Heart right ventricle (tissue), 16 donors: ENCODE measurements at regions not wholly inside any gene's neighbourhood (a gene's known extent, or its start where the extent isn't known, plus 50 kb on each side); places are given as distances from the start of the nearest gene placed in this dataset.

Experiments
- ATAC-seq, 8 donors: fragments of 200-7000 bp; cut with Tn5 transposase; one replicate each; pipeline ENCODE4 v1.9.1; 2020; ENCODE audit warnings: mild to moderate bottlenecking in 8 of 8, moderate library complexity in 8 of 8, moderate number of reproducible peaks in 1 of 8
- DNase-seq, 2 donors: peaks; one replicate each; pipeline ENCODE4 v3.0.0-alpha.2; 2020
- H3K27ac ChIP-seq, 10 donors: fragments of 200-600 bp; sonication (generic) in 2 of 10; one replicate each; pipeline versions ENCODE4 v1.5.0 to v1.8.0; 2020 to 2022; ENCODE audit warnings: mild to moderate bottlenecking in 3 of 10
- H3K27me3 ChIP-seq, 7 donors: fragments of 200-600 bp; one replicate each; pipeline ENCODE4 v1.8.0; 2021 to 2022; ENCODE audit warnings: mild to moderate bottlenecking in 2 of 7
- H3K36me3 ChIP-seq, 9 donors: fragments of 200-600 bp; sonication (generic) in 1 of 9; one replicate each; pipeline versions ENCODE4 v1.5.0 to v1.8.0; 2020 to 2022; ENCODE audit warnings: mild to moderate bottlenecking in 2 of 9
- H3K4me1 ChIP-seq, 9 donors: fragments of 200-600 bp; sonication (generic) in 1 of 9; one replicate each; pipeline versions ENCODE4 v1.5.0 to v1.8.0; 2020 to 2022; ENCODE audit warnings: mild to moderate bottlenecking in 4 of 9
- H3K4me3 ChIP-seq, 10 donors: fragments of 200-600 bp; sonication (generic) in 2 of 10; one replicate each; pipeline versions ENCODE4 v1.5.0 to v1.8.0; 2020 to 2022; ENCODE audit warnings: mild to moderate bottlenecking in 7 of 10, moderate library complexity in 2 of 10
- H3K9me3 ChIP-seq, 11 donors: fragments of 200-600 bp in 10 of 11; sonication (generic) in 2 of 11; one replicate each; pipeline versions ENCODE4 v1.5.0 to v1.8.0; 2013 to 2022; ENCODE audit warnings: mild to moderate bottlenecking in 2 of 11, control low read depth in 1 of 11, moderate library complexity in 1 of 11
- WGBS, 2 donors: extraction: QIAGEN DNeasy Blood & Tissue Kit; methylation state at CpG; one replicate each; pipeline ENCODE4 v1.1.7; 2013; ENCODE audit warnings: inconsistent platforms in 1 of 2; 5-methylcytosine and 5-hydroxymethylcytosine counted together
- intact Hi-C, 10 donors: fragments of 100-400 bp; cut with DNase I; formaldehyde crosslinking; loops; one replicate each; pipeline versions ENCODE4 v1.11.1 to v1.14.2; 2022
- TF ChIP-seq, protein P1 (sequence below), 9 donors: fragments of 200-600 bp; sonication (generic) in 2 of 9; IDR thresholded peaks; one replicate each; pipeline versions ENCODE4 v1.5.0 to v1.8.0; 2021 to 2022; ENCODE audit warnings: antibody characterized with exemption in 9 of 9, mild to moderate bottlenecking in 5 of 9, moderate library complexity in 1 of 9
- donor health status: Arrhythmogenic right ventricular cardiomyopathy.
- donor health status: ischemic (EF 13 %, LVEDD 7.1; RV severe dilation, severe dysfunction).
- donor health status: healthy with polysubstance abuse.
- donor health status: DM: no; HTN: yes; CAD: no.
- donor health status: DM: no; HTN: no; CAD: no.
- donor health status: ischemic (EF 25% LVEDD 6.9; RV normal size, moderate dysfunction).
- donor health status: ischemic (EF 25% LVEDD 5.7; RV mildly dilated, moderate dysfunction).
- donor health status: healthy.
- donor health status: DM: yes; HTN: yes; CAD: no.
- donor health status: Ischemic cardiomyopathy.
- donor health status: ischemic (EF 35%, LVEDD 5.7; RV mildly dilated, moderate dysfunction).
- donor health status: nonischemic (EF 11% LVEDD 7.7; RV severe dilation, severe dysfunction).
- donor health status: DM: yes; HTN: yes; CAD: no.
- donor health status: PGD.
- donor health status: ischemic (EF 29% LVEDD 5.4; RV normal size, mild dysfunction).
- donor health status: nonischemic (EF 23%, LVEDD 6.1; RV moderate dilation, normal function).

DNA sequence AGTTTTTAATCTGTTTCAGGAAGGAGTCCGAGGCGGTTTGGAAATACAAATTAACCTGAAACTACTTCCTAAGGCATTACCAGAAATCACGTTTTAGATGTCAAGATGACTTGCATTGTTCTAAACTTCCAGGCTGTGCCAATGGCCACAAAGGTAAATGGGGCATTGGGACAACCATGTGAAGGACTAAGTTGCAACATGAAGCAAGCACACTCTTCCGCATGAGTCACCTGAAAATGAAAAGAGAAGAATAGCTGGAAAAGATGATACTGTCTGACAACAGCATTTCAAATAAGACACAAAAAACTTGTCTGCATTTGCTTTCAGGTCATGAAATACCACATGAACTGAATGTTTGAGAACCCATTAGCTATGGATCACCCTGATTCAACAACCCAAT, 262.1 kb downstream of the AHR start:
- H3K27ac ChIP-seq = no peak overlapping the region
- H3K27me3 ChIP-seq = peaks cover 0 to 5% (median 0%) of the 10 kb centered on the region in 7 donors
- H3K4me1 ChIP-seq = peaks cover 0 to 16% (median 15%) of the 10 kb centered on the region in 9 donors
- H3K4me3 ChIP-seq = no peak overlapping the region
- DNase-seq (no peak), ATAC-seq (no peak)
- H3K9me3 ChIP-seq = no peaks in the 10 kb centered on the region
- H3K36me3 ChIP-seq = no peaks in the 10 kb centered on the region
- TF ChIP-seq, protein P1, sequence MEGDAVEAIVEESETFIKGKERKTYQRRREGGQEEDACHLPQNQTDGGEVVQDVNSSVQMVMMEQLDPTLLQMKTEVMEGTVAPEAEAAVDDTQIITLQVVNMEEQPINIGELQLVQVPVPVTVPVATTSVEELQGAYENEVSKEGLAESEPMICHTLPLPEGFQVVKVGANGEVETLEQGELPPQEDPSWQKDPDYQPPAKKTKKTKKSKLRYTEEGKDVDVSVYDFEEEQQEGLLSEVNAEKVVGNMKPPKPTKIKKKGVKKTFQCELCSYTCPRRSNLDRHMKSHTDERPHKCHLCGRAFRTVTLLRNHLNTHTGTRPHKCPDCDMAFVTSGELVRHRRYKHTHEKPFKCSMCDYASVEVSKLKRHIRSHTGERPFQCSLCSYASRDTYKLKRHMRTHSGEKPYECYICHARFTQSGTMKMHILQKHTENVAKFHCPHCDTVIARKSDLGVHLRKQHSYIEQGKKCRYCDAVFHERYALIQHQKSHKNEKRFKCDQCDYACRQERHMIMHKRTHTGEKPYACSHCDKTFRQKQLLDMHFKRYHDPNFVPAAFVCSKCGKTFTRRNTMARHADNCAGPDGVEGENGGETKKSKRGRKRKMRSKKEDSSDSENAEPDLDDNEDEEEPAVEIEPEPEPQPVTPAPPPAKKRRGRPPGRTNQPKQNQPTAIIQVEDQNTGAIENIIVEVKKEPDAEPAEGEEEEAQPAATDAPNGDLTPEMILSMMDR (IDR thresholded peaks at IDR 0.05) = no peak
- 72 to 88% methylated on average over 4 of the region's 4 CpGs for WGBS, 2 donors
- intact Hi-C loops = no loop called here

DNA sequence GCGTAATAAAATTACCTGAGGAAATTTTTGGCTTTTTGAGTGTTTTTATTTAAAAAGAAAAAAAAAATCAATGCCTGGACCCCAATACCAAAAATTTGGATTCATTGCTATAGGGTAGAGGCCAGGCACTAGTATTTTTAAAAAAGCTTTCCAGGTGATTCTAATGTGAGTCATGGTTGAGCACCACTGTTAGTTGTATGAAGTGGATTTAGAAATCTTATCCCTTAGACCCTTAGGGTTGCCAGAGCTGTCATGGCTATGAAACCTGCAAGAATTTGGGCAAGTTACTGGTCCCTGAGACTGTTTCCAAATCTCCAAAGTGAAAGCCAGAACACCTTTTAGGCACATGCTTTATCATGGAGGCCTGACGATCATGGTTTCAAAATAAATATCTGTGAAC, 262.5 kb downstream of the AHR start:
- no peak for ATAC-seq
- H3K9me3 ChIP-seq = no peaks in the 10 kb centered on the region
- no peak overlapping the region for H3K4me3 ChIP-seq
- no peaks in the 10 kb centered on the region for H3K36me3 ChIP-seq
- no peak for DNase-seq
- intact Hi-C loops = no loop called here
- TF ChIP-seq, protein P1 (IDR thresholded peaks at IDR 0.05) = no peak
- peaks cover 0 to 15% (median 13%) of the 10 kb centered on the region in 9 donors for H3K4me1 ChIP-seq
- H3K27me3 ChIP-seq = peaks cover 0 to 5% (median 0%) of the 10 kb centered on the region in 7 donors
- WGBS, 2 donors = 92 to 96% methylated on average over 2 of the region's 2 CpGs
- no peak overlapping the region for H3K27ac ChIP-seq

DNA sequence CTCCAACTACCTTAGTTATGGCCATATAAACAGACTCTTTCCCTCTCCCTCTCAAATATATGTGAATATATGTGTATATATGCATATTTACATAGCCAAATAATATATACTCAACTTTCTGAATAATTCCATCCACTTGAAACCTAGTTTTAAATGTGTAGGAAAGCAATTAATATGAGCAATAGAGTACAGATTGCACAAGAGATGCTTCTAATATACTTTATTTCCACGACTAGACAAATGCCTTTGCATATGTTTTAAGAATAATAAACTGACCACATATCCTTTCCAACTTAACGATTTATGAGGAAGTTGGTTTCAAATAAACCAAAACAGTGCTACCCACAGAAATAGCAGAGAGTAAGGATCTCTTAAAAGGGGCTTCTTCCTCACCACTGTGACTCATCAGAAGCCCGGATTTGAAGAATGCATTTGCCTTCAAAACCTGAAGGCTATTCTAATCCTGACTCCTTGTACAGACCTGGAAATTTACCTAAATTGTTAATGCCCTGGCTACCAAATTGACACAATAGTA, 266.3 kb downstream of the AHR start:
- no peak for ATAC-seq
- TF ChIP-seq, protein P1 (IDR thresholded peaks at IDR 0.05) = no peak
- WGBS, 2 donors = 45 to 59% methylated on average over 3 of the region's 3 CpGs

DNA sequence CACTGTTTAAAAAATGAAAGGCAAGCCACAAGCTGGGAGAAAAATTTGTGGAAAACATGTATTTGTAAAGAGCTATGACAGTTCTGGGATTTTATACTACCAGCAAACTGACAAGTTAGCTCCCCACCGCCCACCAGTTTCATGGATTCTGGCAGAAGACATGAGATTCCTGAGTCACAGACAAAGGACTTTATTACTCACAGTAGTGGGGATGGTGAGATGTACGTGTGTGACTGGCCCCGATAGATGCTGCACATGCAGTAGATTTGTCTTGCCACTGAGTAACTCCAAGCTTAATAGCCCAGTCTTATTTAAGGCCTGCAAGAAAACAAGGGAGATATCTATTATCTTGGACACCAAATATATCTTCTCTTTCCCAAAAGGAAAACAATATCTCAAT, 281.7 kb downstream of the AHR start:
- peaks cover 0 to 29% (median 12%) of the 10 kb centered on the region in 11 donors for H3K9me3 ChIP-seq
- H3K27ac ChIP-seq = no peak overlapping the region
- no peaks in the 10 kb centered on the region for H3K36me3 ChIP-seq
- no peak overlapping the region for H3K4me3 ChIP-seq
- ATAC-seq = peak in 1 of 8 donors; percentile 59
- TF ChIP-seq, protein P1 (IDR thresholded peaks at IDR 0.05) = no peak
- intact Hi-C loops = no loop called here
- 61 to 76% methylated on average over 3 of the region's 3 CpGs for WGBS, 2 donors
- no peaks in the 10 kb centered on the region for H3K4me1 ChIP-seq
- DNase-seq = no peak
- H3K27me3 ChIP-seq = no peaks in the 10 kb centered on the region

More for the DNA sequence above, 266.3 kb downstream of the AHR start:
- H3K4me1 ChIP-seq = no peaks in the 10 kb centered on the region
- no peaks in the 10 kb centered on the region for H3K36me3 ChIP-seq
- intact Hi-C loops = no loop called here
- H3K27me3 ChIP-seq = peaks cover 0 to 5% (median 0%) of the 10 kb centered on the region in 7 donors
- H3K4me3 ChIP-seq = no peak overlapping the region
- no peak for DNase-seq
- no peak overlapping the region for H3K27ac ChIP-seq
- H3K9me3 ChIP-seq = peaks cover 0 to 21% (median 0%) of the 10 kb centered on the region in 11 donors
